Right forelimb (tissue), 1 donor: ENCODE measurements at regions not wholly inside any gene's neighbourhood (a gene's known extent, or its start where the extent isn't known, plus 50 kb on each side); places are given as distances from the start of the nearest gene placed in this dataset.
"Not testable (repeated sequence)": the region's sequence is repeated elsewhere in the genome, so short reads cannot be mapped to it uniquely, and the experiment has no call there.

Experiments used
- DNase-seq: peaks from one replicate; pipeline ENCODE4 v3.0.0-alpha.2; 2018

- no peak for DNase-seq
Observed at GRCh38 chr4:3936184-3936583, 170.0 kb downstream of the ADRA2C start.

GRCh38 chr4:3937849-3938562 is 171.8 kb downstream of the ADRA2C start:
- not testable (repeated sequence) for DNase-seq

- not testable (repeated sequence) for DNase-seq
Observed at GRCh38 chr4:3938676-3939075, 172.5 kb downstream of the ADRA2C start.

- DNase-seq = not testable (repeated sequence)
Observed at GRCh38 chr4:3939954-3940591, 173.9 kb downstream of the ADRA2C start.

- DNase-seq = not testable (repeated sequence)
Observed at GRCh38 chr4:3941735-3942522, 175.7 kb downstream of the ADRA2C start.

- DNase-seq = not testable (repeated sequence)
Observed at GRCh38 chr4:3942569-3942971, 176.4 kb downstream of the ADRA2C start.

GRCh38 chr4:3943051-3943450 is 176.9 kb downstream of the ADRA2C start:
- not testable (repeated sequence) for DNase-seq

- no peak for DNase-seq
Observed at GRCh38 chr4:3945511-3946290, 179.5 kb downstream of the ADRA2C start.

GRCh38 chr4:3946553-3946952 is 180.4 kb downstream of the ADRA2C start:
- DNase-seq = not testable (repeated sequence)

- not testable (repeated sequence) for DNase-seq
Observed at GRCh38 chr4:3947761-3948160, 181.6 kb downstream of the ADRA2C start.

- not testable (repeated sequence) for DNase-seq
Observed at GRCh38 chr4:3948210-3948609, 182.0 kb downstream of the ADRA2C start.

- not testable (repeated sequence) for DNase-seq
Observed at GRCh38 chr4:3949916-3950315, 183.7 kb downstream of the ADRA2C start.

GRCh38 chr4:3952443-3953139 is 186.4 kb downstream of the ADRA2C start:
- not testable (repeated sequence) for DNase-seq

GRCh38 chr4:3953140-3953489 is 186.9 kb downstream of the ADRA2C start:
- not testable (repeated sequence) for DNase-seq

- peak; percentile 73 for DNase-seq
Observed at GRCh38 chr4:3954540-3955320, 188.5 kb downstream of the ADRA2C start.

- DNase-seq = peak; percentile 99
Observed at GRCh38 chr4:3955321-3956164, 189.4 kb downstream of the ADRA2C start.

GRCh38 chr4:3956165-3956867 is 190.1 kb downstream of the ADRA2C start:
- DNase-seq = not testable (repeated sequence)

GRCh38 chr4:3961091-3961672 is 195.0 kb downstream of the ADRA2C start:
- not testable (repeated sequence) for DNase-seq
